ENCODE measurements at regions not wholly inside any gene's neighbourhood (a gene's known extent, or its start where the extent isn't known, plus 50 kb on each side); places are given as distances from the start of the nearest gene placed in this dataset.

DNA sequence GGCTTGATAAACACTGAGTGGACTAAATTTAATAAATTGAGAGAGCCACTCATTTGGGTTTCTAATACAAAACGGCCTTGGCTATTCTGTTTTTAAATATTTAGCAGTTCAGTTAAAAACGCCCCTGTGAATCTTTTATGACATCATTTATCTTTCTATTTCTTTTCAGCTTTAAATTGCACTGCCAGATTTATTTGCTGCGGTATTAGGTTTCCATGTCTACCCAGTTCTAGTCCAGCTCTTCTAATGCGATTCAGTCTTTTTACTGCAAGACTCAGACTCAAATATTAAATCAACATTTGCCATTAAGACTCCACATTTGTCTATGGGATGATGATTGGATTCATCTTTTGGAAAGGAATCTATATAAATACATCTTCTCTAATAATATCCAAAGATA lies 2174.3 kb upstream of the PIK3C3 start:
- TF ChIP-seq, protein P1, sequence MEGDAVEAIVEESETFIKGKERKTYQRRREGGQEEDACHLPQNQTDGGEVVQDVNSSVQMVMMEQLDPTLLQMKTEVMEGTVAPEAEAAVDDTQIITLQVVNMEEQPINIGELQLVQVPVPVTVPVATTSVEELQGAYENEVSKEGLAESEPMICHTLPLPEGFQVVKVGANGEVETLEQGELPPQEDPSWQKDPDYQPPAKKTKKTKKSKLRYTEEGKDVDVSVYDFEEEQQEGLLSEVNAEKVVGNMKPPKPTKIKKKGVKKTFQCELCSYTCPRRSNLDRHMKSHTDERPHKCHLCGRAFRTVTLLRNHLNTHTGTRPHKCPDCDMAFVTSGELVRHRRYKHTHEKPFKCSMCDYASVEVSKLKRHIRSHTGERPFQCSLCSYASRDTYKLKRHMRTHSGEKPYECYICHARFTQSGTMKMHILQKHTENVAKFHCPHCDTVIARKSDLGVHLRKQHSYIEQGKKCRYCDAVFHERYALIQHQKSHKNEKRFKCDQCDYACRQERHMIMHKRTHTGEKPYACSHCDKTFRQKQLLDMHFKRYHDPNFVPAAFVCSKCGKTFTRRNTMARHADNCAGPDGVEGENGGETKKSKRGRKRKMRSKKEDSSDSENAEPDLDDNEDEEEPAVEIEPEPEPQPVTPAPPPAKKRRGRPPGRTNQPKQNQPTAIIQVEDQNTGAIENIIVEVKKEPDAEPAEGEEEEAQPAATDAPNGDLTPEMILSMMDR (conservative IDR thresholded peaks at IDR 0.05; ENCODE audit: low read depth, low read length): no peak
- TF ChIP-seq EZH2 (IDR thresholded peaks at IDR 0.05; ENCODE audit: low read length, unreplicated experiment): no peak
